ENCODE measurements at regions not wholly inside any gene's neighbourhood (a gene's known extent, or its start where the extent isn't known, plus 50 kb on each side); places are given as distances from the start of the nearest gene placed in this dataset.

DNA sequence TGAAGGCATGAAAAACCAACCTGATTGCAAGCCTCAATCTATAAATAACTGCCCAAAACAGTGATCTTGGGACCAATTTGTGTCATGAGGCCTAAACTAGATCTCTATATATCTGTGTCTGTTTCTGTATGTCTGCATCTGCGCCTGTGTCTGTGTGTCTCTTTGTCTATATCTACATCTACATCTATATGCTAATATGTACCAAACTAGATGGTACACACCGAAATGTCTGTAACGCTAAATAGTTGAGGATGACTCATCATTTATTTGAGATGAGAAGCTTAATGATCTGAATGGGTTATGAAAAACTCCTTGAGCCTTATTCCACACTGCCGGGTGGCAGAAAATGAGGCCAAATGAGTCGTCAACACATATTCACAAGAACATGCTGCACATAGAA is 982.3 kb downstream of the ROBO2 start:
- TF ChIP-seq POLR2A (IDR thresholded peaks at IDR 0.05), result no peak
- TF ChIP-seq, protein P1, sequence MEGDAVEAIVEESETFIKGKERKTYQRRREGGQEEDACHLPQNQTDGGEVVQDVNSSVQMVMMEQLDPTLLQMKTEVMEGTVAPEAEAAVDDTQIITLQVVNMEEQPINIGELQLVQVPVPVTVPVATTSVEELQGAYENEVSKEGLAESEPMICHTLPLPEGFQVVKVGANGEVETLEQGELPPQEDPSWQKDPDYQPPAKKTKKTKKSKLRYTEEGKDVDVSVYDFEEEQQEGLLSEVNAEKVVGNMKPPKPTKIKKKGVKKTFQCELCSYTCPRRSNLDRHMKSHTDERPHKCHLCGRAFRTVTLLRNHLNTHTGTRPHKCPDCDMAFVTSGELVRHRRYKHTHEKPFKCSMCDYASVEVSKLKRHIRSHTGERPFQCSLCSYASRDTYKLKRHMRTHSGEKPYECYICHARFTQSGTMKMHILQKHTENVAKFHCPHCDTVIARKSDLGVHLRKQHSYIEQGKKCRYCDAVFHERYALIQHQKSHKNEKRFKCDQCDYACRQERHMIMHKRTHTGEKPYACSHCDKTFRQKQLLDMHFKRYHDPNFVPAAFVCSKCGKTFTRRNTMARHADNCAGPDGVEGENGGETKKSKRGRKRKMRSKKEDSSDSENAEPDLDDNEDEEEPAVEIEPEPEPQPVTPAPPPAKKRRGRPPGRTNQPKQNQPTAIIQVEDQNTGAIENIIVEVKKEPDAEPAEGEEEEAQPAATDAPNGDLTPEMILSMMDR (IDR thresholded peaks at IDR 0.05 in 8 of 11, conservative IDR thresholded peaks at IDR 0.05 in 3 of 11), result no peak
